Left ventricle myocardium inferior (tissue), 1 donor: ENCODE measurements at regions not wholly inside any gene's neighbourhood (a gene's known extent, or its start where the extent isn't known, plus 50 kb on each side); places are given as distances from the start of the nearest gene placed in this dataset.

ENCODE experiments used
- DNase-seq: peaks from one replicate; pipeline ENCODE4 v3.0.0-alpha.2; 2020
- H3K27ac ChIP-seq: fragments of 200-600 bp; replicated peaks from 2 replicates; pipeline ENCODE4 v1.8.0; 2021
- H3K27me3 ChIP-seq: fragments of 200-600 bp; 2 replicates; pipeline ENCODE4 v1.8.0; 2021; ENCODE audit warnings: low read depth
- H3K36me3 ChIP-seq: fragments of 200-600 bp; 2 replicates; pipeline ENCODE4 v1.8.0; 2021
- H3K4me1 ChIP-seq: fragments of 200-600 bp; 2 replicates; pipeline ENCODE4 v1.8.0; 2021
- H3K4me3 ChIP-seq: fragments of 200-600 bp; 2 replicates; pipeline ENCODE4 v1.8.0; 2021; ENCODE audit warnings: mild to moderate bottlenecking, moderate library complexity
- H3K9me3 ChIP-seq: fragments of 200-600 bp; replicated peaks from 2 replicates; pipeline ENCODE4 v1.8.0; 2021
- CTCF ChIP-seq: fragments of 200-600 bp; IDR thresholded peaks from 2 replicates; pipeline ENCODE4 v1.8.0; 2021; ENCODE audit warnings: antibody characterized with exemption, mild to moderate bottlenecking, borderline replicate concordance
- intact Hi-C: fragments of 100-400 bp; cut with micrococcal nuclease; formaldehyde crosslinking; loops from one replicate; pipeline ENCODE4 v1.11.0; 2022
- donor health status: DM: no; HTN: yes; CAD: no; lungs with severe emphysema.

GRCh38 chr2:7931808-7932207, 750.0 kb upstream of the ID2 start:
- H3K36me3 ChIP-seq: no peaks in the 10 kb centered on the region
- no peak for DNase-seq
- H3K27ac ChIP-seq: no peak overlapping the region
- no peaks in the 10 kb centered on the region for H3K9me3 ChIP-seq
- H3K4me1 ChIP-seq: no peaks in the 10 kb centered on the region
- H3K27me3 ChIP-seq: no peaks in the 10 kb centered on the region
- no peak overlapping the region for H3K4me3 ChIP-seq
- intact Hi-C loops: no loop called here
- no peak for TF ChIP-seq CTCF

DNA sequence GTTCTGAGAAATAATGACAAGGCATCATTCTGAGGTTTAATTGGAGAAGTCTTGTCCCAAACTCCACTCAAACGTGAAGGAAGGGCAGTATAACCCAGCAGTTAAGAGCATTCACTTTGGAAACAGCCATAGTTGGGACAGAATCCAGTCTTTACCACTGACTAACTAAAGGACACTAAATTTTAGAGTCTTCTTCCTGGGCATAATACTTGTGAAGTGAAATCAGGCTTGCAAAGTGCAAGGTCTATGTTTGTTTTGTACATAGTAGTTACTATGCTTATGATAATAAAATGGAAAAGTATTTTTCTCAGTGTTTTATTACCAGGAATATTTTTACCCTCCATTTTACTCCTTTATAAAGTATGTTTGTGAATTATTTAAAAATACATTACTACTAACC, 748.2 kb upstream of the ID2 start:
- no peak for DNase-seq
- Histone ChIP-seq H3K27me3 (no peaks in the 10 kb centered on the region), H3K27ac (no peak overlapping the region), H3K4me1 (no peaks in the 10 kb centered on the region), H3K36me3 (no peaks in the 10 kb centered on the region), H3K9me3 (no peaks in the 10 kb centered on the region), H3K4me3 (no peak overlapping the region)
- intact Hi-C loops: no loop called here
- no peak for TF ChIP-seq CTCF

DNA sequence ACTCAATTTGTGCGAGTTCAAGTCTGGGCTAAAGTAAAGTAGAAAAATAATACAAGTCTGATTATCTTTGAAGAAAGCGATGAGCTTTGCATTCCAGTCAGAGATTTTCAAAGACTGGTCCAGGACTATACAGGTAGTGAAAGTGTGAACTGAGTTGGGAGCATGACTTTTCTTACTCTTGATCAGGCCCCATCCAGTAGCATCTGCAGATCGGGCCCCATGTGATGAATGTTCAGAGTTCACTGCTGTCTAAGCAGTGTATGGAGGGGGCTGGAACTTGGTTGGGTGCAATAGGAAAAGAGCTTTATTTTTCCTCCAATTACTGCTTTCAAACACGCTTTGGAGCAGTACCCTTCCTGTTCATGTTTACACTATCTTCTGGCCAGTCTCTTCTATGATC, 747.4 kb upstream of the ID2 start:
- Histone ChIP-seq H3K36me3 (no peaks in the 10 kb centered on the region), H3K9me3 (no peaks in the 10 kb centered on the region), H3K4me1 (no peaks in the 10 kb centered on the region), H3K27me3 (no peaks in the 10 kb centered on the region), H3K4me3 (no peak overlapping the region), H3K27ac (no peak overlapping the region)
- intact Hi-C loops: no loop called here
- TF ChIP-seq CTCF: no peak
- DNase-seq: no peak

- no peaks in the 10 kb centered on the region for H3K9me3 ChIP-seq
- no peak overlapping the region for H3K27ac ChIP-seq
- intact Hi-C loops: no loop called here
Measured at GRCh38 chr2:7937082-7937481, 744.8 kb upstream of the ID2 start.

DNA sequence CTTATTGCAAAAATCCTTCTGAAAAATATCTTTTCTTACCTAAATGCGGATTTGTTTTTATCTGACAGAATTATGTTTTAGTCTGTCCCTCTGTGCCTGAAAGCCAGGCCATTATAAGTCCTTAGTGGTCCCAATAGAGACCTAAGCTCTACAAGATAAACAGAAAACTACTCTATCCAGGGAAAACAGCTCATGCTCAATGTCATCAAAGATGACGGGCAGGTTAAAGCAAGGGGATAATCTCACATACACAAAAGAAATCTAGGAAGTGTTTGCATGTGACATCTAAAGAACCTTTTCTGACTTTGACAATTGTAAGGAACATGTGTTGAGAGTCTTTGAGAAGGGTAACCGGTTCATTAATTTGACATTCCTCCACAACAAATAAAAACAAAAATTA, 741.1 kb upstream of the ID2 start:
- Histone ChIP-seq H3K9me3 (no peaks in the 10 kb centered on the region), H3K27me3 (no peaks in the 10 kb centered on the region), H3K27ac (no peak overlapping the region), H3K4me3 (no peak overlapping the region), H3K4me1 (no peaks in the 10 kb centered on the region), H3K36me3 (no peaks in the 10 kb centered on the region)
- intact Hi-C loops: no loop called here
- no peak for DNase-seq
- TF ChIP-seq CTCF: no peak

More at GRCh38 chr2:7937082-7937481, 744.8 kb upstream of the ID2 start:
- no peak for TF ChIP-seq CTCF
- no peaks in the 10 kb centered on the region for H3K36me3 ChIP-seq
- no peaks in the 10 kb centered on the region for H3K27me3 ChIP-seq
- no peak for DNase-seq
- no peaks in the 10 kb centered on the region for H3K4me1 ChIP-seq
- H3K4me3 ChIP-seq: no peak overlapping the region

DNA sequence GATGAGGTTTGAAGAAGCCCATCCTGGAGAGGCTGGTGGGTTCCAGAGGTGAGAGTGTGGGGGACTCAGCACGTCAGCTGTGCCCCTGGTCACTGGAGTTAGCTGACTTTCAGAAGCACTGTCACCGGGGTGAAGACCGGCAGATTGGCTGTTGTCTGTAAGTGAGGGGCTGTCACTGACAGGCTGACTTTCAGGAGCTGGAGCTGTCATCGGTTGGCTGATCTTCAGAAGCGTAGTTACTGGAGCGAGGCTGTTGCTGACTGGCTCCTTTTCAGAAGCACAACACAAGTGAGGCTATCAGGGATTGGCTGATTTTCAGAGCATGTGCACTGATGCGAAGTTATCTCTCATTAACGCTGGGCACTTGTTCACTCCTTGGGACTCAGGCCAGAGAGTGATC, 738.4 kb upstream of the ID2 start:
- intact Hi-C loops: no loop called here
- no peak for DNase-seq
- Histone ChIP-seq H3K9me3 (no peaks in the 10 kb centered on the region), H3K36me3 (no peaks in the 10 kb centered on the region), H3K4me1 (no peaks in the 10 kb centered on the region), H3K27me3 (peaks cover 5% of the 10 kb centered on the region), H3K4me3 (no peak overlapping the region), H3K27ac (no peak overlapping the region)
- no peak for TF ChIP-seq CTCF
